Ishikawa (cell line): ENCODE measurements at regions not wholly inside any gene's neighbourhood (a gene's known extent, or its start where the extent isn't known, plus 50 kb on each side); places are given as distances from the start of the nearest gene placed in this dataset.

ENCODE experiments used
- CEBPB ChIP-seq: IDR thresholded peaks from 2 replicates; pipeline ENCODE4 v1.6.1; 2012
- CREB1 ChIP-seq: IDR thresholded peaks from 2 replicates; pipeline ENCODE4 v1.6.1; 2012; ENCODE audit warnings: low read depth
- EGR1 ChIP-seq: IDR thresholded peaks from 2 replicates; pipeline ENCODE4 v1.6.1; 2012
- EP300 ChIP-seq: IDR thresholded peaks from 2 replicates; pipeline ENCODE4 v1.6.1; 2012; ENCODE audit warnings: borderline replicate concordance
- FOXM1 ChIP-seq: IDR thresholded peaks from 2 replicates; pipeline ENCODE4 v1.6.1; 2012; ENCODE audit warnings: low read depth, borderline replicate concordance
- MAX ChIP-seq: IDR thresholded peaks from 2 replicates; pipeline ENCODE4 v1.6.1; 2012
- NFIC ChIP-seq: IDR thresholded peaks from 2 replicates; pipeline ENCODE4 v1.6.1; 2012
- RAD21 ChIP-seq: IDR thresholded peaks from 2 replicates; pipeline ENCODE4 v1.6.1; 2012; ENCODE audit warnings: low read depth
- TAF1 ChIP-seq: IDR thresholded peaks from 2 replicates; pipeline ENCODE4 v1.6.1; 2012; ENCODE audit warnings: low read depth, mild to moderate bottlenecking
- TCF12 ChIP-seq: IDR thresholded peaks from 2 replicates; pipeline ENCODE4 v1.6.1; 2012; ENCODE audit warnings: low read depth
- TEAD4 ChIP-seq: IDR thresholded peaks from 2 replicates; pipeline ENCODE4 v1.6.1; 2012
- YY1 ChIP-seq: IDR thresholded peaks from 2 replicates; pipeline ENCODE4 v1.6.1; 2012; ENCODE audit warnings: low read depth
- ZBTB7A ChIP-seq: IDR thresholded peaks from 2 replicates; pipeline ENCODE4 v1.6.1; 2012; ENCODE audit warnings: low read depth

- TF ChIP-seq TAF1 (no peak), MAX (no peak), YY1 (no peak), CEBPB (no peak), CREB1 (no peak), EP300 (no peak), NFIC (no peak), ZBTB7A (no peak), FOXM1 (no peak), EGR1 (no peak), TEAD4 (no peak), RAD21 (no peak), TCF12 (no peak)
These were observed 469.0 kb upstream of the NWD2 start for GRCh38 chr4:36775544-36775943.
